Mammary epithelial cell (primary cell): ENCODE measurements at regions not wholly inside any gene's neighbourhood (a gene's known extent, or its start where the extent isn't known, plus 50 kb on each side); places are given as distances from the start of the nearest gene placed in this dataset.

Experiments
- CTCF ChIP-seq, 2 donors: IDR thresholded peaks in 1 of 2; conservative IDR thresholded peaks in 1 of 2; 2 replicates each; pipeline ENCODE4 v1.5.1; 2011 to 2012; ENCODE audit warnings: inconsistent platforms in 2 of 2, low read length in 2 of 2, mild to moderate bottlenecking in 2 of 2, control low read depth in 1 of 2, low read depth in 1 of 2; ENCODE audit not compliant: insufficient read depth in 1 of 2; ENCODE audit errors: extremely low read depth in 1 of 2
- EZH2 ChIP-seq: IDR thresholded peaks from 2 replicates; pipeline ENCODE4 v1.6.1; 2012; ENCODE audit warnings: low read length, inconsistent platforms, borderline replicate concordance

DNA sequence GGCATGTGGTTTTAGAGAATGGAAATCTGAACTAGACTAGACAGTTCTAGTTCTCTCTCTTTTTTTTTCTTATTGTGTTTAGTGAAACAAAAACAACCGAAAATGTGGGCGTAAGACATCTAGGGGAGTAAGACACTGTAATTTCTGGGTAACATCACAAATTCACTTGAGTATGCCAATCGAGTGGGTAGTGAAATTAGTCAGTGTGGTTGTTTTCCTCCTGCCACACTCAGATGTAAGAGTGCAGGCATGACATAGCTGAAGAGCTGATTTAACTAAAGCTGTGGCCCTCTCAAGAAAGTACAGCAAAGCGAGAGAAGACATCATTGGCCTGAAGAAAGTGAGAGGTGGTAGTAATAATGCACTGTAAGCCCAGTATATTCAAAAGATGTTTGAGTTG lies 1585.3 kb upstream of the AGA start:
- no peak for TF ChIP-seq CTCF (conservative IDR thresholded peaks at IDR 0.05 in 1 of 2, IDR thresholded peaks at IDR 0.05 in 1 of 2; ENCODE audit: extremely low read depth in 1 of 2, insufficient read depth in 1 of 2, low read depth in 1 of 2, low read length in 2 of 2)
- TF ChIP-seq EZH2, result no peak
